ENCODE measurements at regions not wholly inside any gene's neighbourhood (a gene's known extent, or its start where the extent isn't known, plus 50 kb on each side); places are given as distances from the start of the nearest gene placed in this dataset.
A peak's percentile ranks its signal among the peaks of the same experiment; 100 is the strongest.
"Not testable (repeated sequence)": the region's sequence is repeated elsewhere in the genome, so short reads cannot be mapped to it uniquely, and the experiment has no call there.

- DNase-seq = no peak
Measured at GRCh38 chr3:89783341-89783927, 676.0 kb downstream of the EPHA3 start.

- no peak for DNase-seq
Measured at GRCh38 chr3:89787485-89787884, 680.1 kb downstream of the EPHA3 start.

GRCh38 chr3:89787979-89788378 lies 680.6 kb downstream of the EPHA3 start:
- no peak for DNase-seq

GRCh38 chr3:89795506-89795905 lies 688.1 kb downstream of the EPHA3 start:
- no peak for DNase-seq

- DNase-seq = no peak
Measured at GRCh38 chr3:89802881-89803280, 695.5 kb downstream of the EPHA3 start.

- DNase-seq = no peak
Measured at GRCh38 chr3:89803711-89804110, 696.3 kb downstream of the EPHA3 start.

GRCh38 chr3:89806166-89806565 lies 698.7 kb downstream of the EPHA3 start:
- DNase-seq = no peak

- DNase-seq = no peak
Measured at GRCh38 chr3:89808680-89809197, 701.3 kb downstream of the EPHA3 start.

- no peak for DNase-seq
Measured at GRCh38 chr3:89813500-89813899, 706.1 kb downstream of the EPHA3 start.

GRCh38 chr3:89841041-89841440 lies 733.6 kb downstream of the EPHA3 start:
- no peak for DNase-seq

- DNase-seq = no peak
Measured at GRCh38 chr3:89845053-89845452, 737.6 kb downstream of the EPHA3 start.

- DNase-seq = no peak
Measured at GRCh38 chr3:89847955-89848354, 740.5 kb downstream of the EPHA3 start.

- DNase-seq = peak; percentile 24
Measured at GRCh38 chr3:89851974-89852621, 744.7 kb downstream of the EPHA3 start.

GRCh38 chr3:89859757-89860156 lies 752.3 kb downstream of the EPHA3 start:
- DNase-seq = peak; percentile 85

GRCh38 chr3:89867286-89867685 lies 759.9 kb downstream of the EPHA3 start:
- no peak for DNase-seq

- DNase-seq = no peak
Measured at GRCh38 chr3:89876116-89876515, 768.7 kb downstream of the EPHA3 start.

- DNase-seq = no peak
Measured at GRCh38 chr3:89877230-89877629, 769.8 kb downstream of the EPHA3 start.

GRCh38 chr3:89889386-89889785 lies 782.0 kb downstream of the EPHA3 start:
- no peak for DNase-seq

GRCh38 chr3:89908711-89909213 lies 801.3 kb downstream of the EPHA3 start:
- no peak for DNase-seq

GRCh38 chr3:89912031-89912430 lies 804.6 kb downstream of the EPHA3 start:
- no peak for DNase-seq

- DNase-seq = no peak
Measured at GRCh38 chr3:89923921-89924610, 816.6 kb downstream of the EPHA3 start.

GRCh38 chr3:89925976-89926375 lies 818.6 kb downstream of the EPHA3 start:
- no peak for DNase-seq

GRCh38 chr3:89932882-89933281 lies 825.5 kb downstream of the EPHA3 start:
- no peak for DNase-seq

- not testable (repeated sequence) for DNase-seq
Measured at GRCh38 chr3:89944461-89944860, 837.0 kb downstream of the EPHA3 start.

Measured in NCI-H524 treated with DMSO at 0.1 percent for 48 hours (cell line).